ENCODE measurements at regions not wholly inside any gene's neighbourhood (a gene's known extent, or its start where the extent isn't known, plus 50 kb on each side); places are given as distances from the start of the nearest gene placed in this dataset.

GRCh38 chr9:28563291-28563934 is 990.1 kb upstream of the C9orf72 start:
- ChIA-PET CTCF (ENCODE audit: low intra/inter-chr PET ratio) (no interaction called here), POLR2A (no interaction called here)
- Histone ChIP-seq H2AFZ (ENCODE audit: low read depth, low read length) (no peak overlapping the region), H3K4me3 (no peak overlapping the region), H3K27ac (ENCODE audit: extremely low read depth, low read depth, low read length) (no peak overlapping the region), H3K4me1 (replicated peaks in 1 of 2; ENCODE audit: control insufficient read depth in 2 of 2, insufficient read depth in 2 of 2, low read length in 2 of 2) (no peaks in the 10 kb centered on the region), H3K9ac (ENCODE audit: insufficient read depth in 1 of 2, low read depth in 2 of 2, low read length in 2 of 2) (no peak overlapping the region), H3K79me2 (ENCODE audit: control insufficient read depth, insufficient read depth, low read length) (no peaks in the 10 kb centered on the region), H3K9me3 (replicated peaks; ENCODE audit: control insufficient read depth, insufficient read depth, low read depth, low read length) (no peaks in the 10 kb centered on the region), H3K4me2 (ENCODE audit: insufficient read depth, low read length) (no peak overlapping the region), H4K20me1 (replicated peaks; ENCODE audit: control insufficient read depth, insufficient read depth, low read length) (no peaks in the 10 kb centered on the region), H3K36me3 (ENCODE audit: control insufficient read depth, insufficient read depth, low read length) (no peaks in the 10 kb centered on the region), H3K27me3 (ENCODE audit: control insufficient read depth in 2 of 2, insufficient read depth in 2 of 2, low read length in 2 of 2) (no peaks in the 10 kb centered on the region), H3K9me1 (ENCODE audit: control insufficient read depth, insufficient read depth, low read length) (no peaks in the 10 kb centered on the region)
- ATAC-seq (no peak), DNase-seq (ENCODE audit: extremely low read depth in 1 of 4, low spot score in 3 of 4) (no peak), FAIRE-seq (no peak)
- TF ChIP-seq SMC3 (conservative IDR thresholded peaks at IDR 0.05; ENCODE audit: insufficient read depth, low read depth, low read length), result no peak
- TF ChIP-seq ZNF717 (CRISPR knock-in tag; IDR thresholded peaks at IDR 0.05), result no peak
- intact Hi-C loops (cut with micrococcal nuclease), result no loop called here
- no CpG with 5 or more reads among the region's 7 CpGs for WGBS (ENCODE audit: insufficient coverage, low coverage, missing lambda C conversion rate)
- no TSS peak for BruUV-seq (replicated peaks)
- in situ Hi-C loops (cut with MboI), result no loop called here

- FAIRE-seq (no peak), ATAC-seq (no peak), DNase-seq (ENCODE audit: extremely low read depth in 1 of 4, low spot score in 3 of 4) (no peak)
- no peak overlapping the region for H2AFZ ChIP-seq (ENCODE audit: low read depth, low read length)
- BruUV-seq (replicated peaks), result no TSS peak
- WGBS (ENCODE audit: insufficient coverage, low coverage, missing lambda C conversion rate), result no CpG with 5 or more reads among the region's 1 CpG
- no peaks in the 10 kb centered on the region for H3K4me1 ChIP-seq (replicated peaks in 1 of 2; ENCODE audit: control insufficient read depth in 2 of 2, insufficient read depth in 2 of 2, low read length in 2 of 2)
- in situ Hi-C loops (cut with MboI), result no loop called here
- no peaks in the 10 kb centered on the region for H4K20me1 ChIP-seq (replicated peaks; ENCODE audit: control insufficient read depth, insufficient read depth, low read length)
- ChIA-PET POLR2A (no interaction called here), CTCF (ENCODE audit: low intra/inter-chr PET ratio) (no interaction called here)
- H3K9me1 ChIP-seq (ENCODE audit: control insufficient read depth, insufficient read depth, low read length), result no peaks in the 10 kb centered on the region
- no peaks in the 10 kb centered on the region for H3K9me3 ChIP-seq (replicated peaks; ENCODE audit: control insufficient read depth, insufficient read depth, low read depth, low read length)
- no peak for TF ChIP-seq HINFP (tag; conservative IDR thresholded peaks at IDR 0.05; ENCODE audit: low read depth)
- H3K4me2 ChIP-seq (ENCODE audit: insufficient read depth, low read length), result no peak overlapping the region
- H3K9ac ChIP-seq (ENCODE audit: insufficient read depth in 1 of 2, low read depth in 2 of 2, low read length in 2 of 2), result no peak overlapping the region
- H3K4me3 ChIP-seq, result no peak overlapping the region
- intact Hi-C loops (cut with micrococcal nuclease), result no loop called here
- H3K27me3 ChIP-seq (ENCODE audit: control insufficient read depth in 2 of 2, insufficient read depth in 2 of 2, low read length in 2 of 2), result no peaks in the 10 kb centered on the region
- H3K36me3 ChIP-seq (ENCODE audit: control insufficient read depth, insufficient read depth, low read length), result no peaks in the 10 kb centered on the region
- H3K79me2 ChIP-seq (ENCODE audit: control insufficient read depth, insufficient read depth, low read length), result no peaks in the 10 kb centered on the region
- H3K27ac ChIP-seq (ENCODE audit: extremely low read depth, low read depth, low read length), result no peak overlapping the region
Measured at GRCh38 chr9:28583832-28584231, 1010.6 kb upstream of the C9orf72 start.

Data from K562 (cell line).